Stimulated activated CD8-positive, alpha-beta memory T cell treated with anti-CD3 and anti-CD28 coated beads, Interleukin-15, amount 100 ng/mL, for 24 hours (primary cell): ENCODE measurements at regions not wholly inside any gene's neighbourhood (a gene's known extent, or its start where the extent isn't known, plus 50 kb on each side); places are given as distances from the start of the nearest gene placed in this dataset.
"Not testable (repeated sequence)": the region's sequence is repeated elsewhere in the genome, so short reads cannot be mapped to it uniquely, and the experiment has no call there.

Source experiments
- DNase-seq: peaks from one replicate; pipeline ENCODE4 v3.0.0-alpha.2; 2020; ENCODE audit warnings: low read depth

DNA sequence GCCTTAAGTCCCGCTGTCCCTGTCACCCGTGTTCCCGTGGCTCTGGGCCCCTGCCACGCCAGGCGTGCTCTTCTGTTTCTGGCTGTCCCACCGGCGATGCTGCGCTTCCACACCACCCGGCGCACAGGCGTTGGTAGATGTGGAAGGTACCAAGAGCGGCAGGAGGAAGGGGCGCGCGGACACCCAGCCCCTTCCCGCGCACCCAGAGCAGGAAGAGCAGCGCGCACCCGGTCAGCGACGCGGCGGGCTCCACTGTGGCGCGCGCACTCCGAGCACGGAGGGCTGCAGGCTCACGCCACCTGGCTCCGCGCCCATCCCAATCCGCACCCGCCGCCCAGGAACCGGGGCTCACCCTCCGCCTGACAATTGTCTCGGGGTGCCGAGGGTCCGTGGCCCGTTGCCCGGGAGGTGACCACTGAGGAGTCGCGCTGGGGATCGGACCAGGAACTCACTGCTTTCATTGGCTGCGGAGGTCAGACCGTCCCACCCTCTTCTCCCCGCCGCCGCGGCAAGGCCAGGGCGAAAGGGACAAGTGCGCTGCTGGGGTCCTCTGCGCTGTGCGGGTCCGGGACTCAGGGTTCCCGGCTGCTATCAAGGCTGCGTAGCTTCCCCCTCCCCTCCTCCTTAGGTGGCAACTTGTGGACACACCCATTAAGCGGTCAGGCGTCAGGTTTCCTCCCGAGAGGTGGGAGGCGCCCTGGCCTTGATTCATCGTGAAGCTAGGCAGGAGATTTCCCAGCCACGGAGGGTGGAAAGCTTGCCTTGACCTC lies 121.6 kb upstream of the ZNF92 start:
- DNase-seq = no peak

DNA sequence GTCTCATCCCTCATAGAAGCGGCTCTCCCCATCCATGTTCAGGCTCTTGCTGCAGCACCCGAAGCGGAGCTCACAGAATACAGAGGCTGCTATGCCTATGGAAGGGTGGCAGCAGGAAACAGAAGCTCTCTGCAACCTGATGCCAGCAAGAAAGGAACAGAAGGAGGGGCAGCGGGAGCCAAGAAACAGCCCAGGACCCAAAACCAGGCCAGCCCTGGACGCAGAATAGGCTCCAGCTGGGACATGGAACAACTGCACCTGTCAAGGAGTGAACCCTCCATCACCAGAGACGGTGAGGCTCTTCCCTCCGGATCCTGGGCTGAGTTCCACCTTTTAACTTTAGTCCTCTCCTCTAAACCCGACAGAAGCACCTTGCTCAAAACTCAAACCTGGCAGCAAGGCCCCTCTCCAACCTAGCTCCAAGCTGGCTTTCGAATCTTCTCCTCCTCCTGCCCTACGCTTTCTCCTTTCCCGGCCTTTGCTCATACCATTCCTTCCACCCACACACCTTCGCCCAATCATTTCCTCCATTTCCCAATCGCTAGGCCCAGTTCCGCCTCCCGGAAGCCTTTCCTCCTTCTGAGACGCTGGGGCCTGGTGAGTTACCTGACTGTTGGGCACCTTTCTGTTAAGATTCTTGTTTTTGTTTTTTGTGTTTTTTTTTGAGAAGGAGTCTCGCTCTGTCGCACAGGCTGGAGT lies 122.8 kb upstream of the ZNF92 start:
- no peak for DNase-seq

DNA sequence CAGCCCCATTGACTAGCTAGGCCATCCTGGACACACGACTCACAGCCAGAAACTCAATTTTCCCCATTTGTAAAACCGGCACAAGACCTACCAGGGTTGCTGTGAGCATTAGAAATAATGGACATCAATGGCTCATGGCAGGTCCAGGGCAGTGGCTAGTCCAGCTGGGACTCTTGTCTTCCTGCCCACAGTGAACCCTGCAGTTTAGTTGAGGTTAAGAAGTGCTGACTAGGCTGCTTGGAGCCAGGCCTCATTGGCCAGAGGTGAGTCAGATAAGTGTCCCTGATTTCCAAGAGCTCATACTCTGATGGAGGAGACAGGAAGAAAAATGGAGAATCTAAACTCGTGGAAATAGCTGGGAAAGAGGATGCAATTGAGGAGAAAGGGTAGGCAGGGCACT lies 123.4 kb upstream of the ZNF92 start:
- no peak for DNase-seq

DNA sequence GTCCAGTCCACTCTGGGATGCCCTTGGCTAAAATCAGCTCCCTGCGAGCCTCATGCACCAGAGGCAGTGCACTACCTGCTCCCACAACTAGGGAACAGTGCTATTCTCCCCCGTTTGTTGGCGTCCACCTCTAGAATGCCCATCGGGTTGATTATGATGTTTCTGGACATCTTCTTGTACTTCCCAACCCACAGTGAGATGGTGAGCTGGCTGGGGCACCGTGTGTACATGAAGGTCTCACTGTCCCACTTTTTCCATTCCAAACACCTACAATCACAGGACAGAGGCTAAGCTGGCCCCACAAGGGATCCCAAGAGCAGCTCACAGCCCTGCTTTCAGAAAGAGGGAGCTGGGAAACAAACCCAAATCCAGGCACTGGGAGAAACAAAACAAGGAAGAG lies 126.2 kb upstream of the ZNF92 start:
- no peak for DNase-seq

DNA sequence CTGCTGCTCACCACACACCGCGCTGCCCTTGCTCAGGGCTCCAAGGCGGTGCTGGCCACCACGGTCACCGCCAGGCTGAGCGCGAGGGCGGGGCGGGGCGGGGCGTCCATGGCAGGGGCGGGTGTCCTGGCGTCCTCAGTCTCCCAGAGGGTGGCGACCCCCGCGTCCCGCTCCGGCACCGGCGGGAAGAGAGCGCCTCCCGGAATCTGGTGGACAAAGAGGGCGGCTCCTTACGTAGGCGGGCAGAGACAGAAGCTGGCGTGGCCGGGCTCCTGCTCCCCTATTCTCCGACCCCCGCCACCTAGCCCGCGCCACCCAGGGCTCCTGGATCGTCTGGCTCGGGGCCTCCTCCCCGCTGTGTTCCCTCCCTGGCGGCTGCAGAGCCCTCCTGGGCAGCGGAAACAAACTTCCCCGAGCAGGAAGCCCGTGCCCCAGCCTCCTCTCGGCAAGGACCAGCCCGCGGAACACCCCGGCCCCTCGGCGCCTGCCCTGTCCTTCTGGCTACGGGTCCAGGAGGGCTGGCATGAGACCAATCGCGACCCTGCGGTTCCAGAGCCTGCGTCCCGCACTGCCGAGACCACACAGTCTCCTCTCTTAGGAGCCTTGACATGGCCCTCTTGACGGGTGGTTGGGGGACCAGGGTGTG lies 133.8 kb upstream of the ZNF92 start:
- DNase-seq = no peak

DNA sequence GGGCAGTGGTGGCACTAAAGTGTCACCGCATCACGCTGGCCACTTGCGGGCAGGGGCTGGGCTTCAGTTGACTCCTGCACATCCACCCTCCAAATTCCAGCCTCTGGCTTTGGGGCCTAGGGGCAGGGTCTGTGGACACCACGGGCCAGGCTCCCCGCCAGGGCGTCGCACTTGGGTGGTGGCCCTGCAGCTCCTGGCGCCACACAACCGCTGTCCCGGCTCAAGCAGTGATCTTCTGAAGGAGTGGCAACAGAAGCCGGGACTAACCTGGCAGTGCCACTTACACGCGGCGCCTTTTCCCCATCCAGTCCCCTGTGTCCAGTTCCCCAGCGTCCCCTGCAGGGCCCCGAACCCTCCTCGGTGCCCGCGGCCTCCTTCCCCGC lies 134.3 kb upstream of the ZNF92 start:
- DNase-seq = no peak

DNA sequence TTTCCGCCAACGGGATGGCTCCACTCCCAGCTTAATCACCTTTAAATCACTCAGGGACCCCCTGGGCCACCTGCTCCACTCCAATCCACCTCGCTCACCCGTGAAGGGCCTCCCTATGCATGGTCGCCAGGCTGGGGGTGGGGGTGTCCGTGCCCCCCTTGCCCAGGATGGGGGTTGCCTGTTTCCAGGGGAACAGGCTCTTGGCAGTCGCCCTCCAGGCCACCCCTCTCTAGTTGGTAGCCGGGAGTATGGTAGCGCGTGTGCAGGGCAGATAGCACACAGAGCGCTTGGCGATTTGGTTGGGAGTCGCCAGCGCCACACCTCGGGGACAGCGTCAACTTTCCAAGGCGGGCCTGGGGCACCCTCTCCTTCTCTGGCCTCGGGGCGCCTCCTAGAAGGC lies 134.9 kb upstream of the ZNF92 start:
- DNase-seq = no peak

DNA sequence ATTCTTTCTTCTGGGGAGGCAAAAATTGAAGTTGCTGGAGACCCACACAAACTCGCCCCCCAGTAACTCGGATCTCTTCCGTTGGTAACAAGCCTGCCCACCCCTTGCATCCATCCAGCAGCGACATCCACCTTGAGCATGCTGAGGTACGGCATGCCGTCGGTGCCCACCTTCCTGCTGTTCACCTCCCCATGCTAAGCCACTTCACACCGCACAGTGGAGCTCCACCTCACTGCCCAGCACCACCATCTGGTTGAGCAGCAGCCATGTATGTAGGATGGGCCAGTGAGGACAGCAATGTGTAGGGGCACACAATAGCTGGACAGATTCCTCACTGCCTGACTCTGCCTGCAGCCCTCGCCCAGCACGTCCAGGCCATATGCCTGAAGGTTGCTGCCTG lies 138.1 kb upstream of the ZNF92 start:
- no peak for DNase-seq

DNA sequence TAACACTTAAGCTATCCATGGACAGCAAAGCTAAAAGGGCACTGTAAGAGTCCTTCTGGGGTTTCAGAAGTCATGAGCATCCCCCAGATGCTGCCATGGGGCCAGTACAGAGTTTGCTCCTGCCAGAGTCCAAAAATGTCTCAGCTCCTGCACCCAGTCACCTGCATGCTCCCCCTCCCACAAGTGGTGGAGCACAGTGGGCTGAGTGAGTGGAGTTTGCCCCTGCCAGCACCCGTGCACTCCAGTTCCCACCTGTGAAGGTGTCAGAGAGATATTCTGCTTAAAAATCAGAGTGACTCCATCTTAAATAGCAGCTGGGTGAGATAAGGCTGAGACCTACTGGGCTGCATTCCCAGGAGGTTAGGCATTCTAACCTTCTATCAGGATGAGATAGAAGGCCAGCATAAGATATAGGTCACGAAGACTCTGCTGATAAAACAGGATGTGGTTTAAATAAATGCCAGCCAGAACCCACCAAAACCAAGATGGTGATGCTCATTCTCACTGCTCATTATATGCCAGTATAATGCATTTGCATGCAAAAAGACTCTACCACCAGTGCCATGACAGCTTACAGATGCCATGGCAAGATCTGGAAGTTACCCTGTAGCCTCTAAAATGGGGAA lies 140.1 kb upstream of the ZNF92 start:
- DNase-seq = no peak

DNA sequence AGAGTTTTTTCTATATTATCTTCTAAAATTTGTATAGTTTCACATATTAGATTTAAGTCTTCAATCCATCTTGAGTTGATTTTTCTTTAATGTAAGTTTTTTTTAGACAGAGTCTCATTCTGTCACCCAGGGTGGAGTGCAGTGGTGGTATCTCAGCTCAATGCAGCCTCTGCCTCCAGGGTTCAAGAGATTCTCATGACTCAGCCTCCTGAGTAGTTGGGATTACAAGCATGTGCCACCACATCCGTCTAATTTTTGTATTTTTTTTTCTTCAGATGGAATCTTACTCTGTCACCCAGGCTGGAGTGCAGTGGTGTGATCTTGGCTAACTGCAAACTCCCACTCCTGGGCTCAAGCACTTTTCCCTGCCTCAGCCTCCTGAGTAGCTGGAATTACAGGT lies 143.4 kb upstream of the ZNF92 start:
- no peak for DNase-seq

DNA sequence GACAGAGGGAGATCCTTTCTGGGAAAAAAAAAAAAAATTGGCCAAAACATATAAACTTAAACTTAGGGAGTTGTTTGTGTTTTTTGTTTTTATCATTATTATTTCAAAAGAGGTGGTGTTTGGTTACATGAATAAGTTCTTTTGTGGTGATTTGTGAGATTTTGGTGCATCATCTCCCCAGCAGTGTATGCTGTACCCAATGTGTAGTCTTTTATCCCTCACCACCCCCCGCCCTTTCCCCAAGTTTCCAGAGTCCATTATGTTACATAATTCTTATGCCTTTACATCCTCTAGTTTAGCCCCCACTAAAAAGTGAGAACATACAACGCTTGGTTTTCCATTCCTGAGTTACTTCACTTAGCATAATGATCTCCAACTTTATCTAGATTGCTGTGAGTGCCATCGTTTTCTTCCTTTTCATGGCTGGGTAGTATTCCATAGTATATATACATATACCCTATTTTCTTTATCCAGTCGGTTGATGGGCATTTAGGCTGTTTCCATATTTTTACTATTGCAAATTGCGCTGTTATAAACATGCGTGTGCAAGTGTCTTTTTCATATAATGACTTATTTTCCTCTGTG lies 148.1 kb upstream of the ZNF92 start:
- no peak for DNase-seq

DNA sequence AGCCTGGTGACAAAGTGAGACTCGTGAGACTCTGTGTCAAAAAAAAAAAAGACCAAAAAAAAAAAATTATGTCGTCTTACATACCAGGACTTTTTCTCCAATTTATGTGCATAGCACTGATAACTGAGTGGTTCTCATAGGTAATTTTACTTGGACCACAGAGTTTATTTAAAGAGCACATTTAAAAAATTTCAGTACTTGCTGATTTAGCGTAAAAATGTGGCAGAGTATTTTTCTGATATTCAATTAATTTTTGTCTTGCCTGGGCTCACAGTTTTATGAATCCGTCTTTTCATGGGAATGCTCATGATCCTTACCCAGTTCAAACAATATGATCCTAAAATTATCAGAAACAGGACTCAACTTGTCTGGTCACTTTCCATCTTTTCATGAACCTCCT lies 151.0 kb upstream of the ZNF92 start:
- no peak for DNase-seq

DNA sequence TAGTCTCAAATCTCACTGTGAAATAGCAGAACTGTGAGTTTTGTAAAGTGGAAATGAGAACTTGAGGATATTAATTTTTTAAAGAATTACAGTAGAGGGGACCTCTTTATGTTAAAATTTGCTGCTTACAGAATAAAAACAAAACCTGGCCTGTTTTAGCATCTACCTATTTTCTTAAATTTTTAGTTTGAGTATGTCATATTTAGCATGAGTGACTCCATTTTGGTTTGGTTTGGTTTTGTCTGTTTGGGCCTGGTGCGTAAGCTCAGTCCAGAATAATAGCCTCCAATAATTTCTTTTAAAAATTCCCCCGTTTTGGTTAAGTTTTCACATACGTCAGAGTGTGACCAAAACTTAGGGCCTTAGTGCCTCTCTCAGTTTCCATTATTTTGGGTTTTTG lies 152.0 kb upstream of the ZNF92 start:
- DNase-seq = no peak

DNA sequence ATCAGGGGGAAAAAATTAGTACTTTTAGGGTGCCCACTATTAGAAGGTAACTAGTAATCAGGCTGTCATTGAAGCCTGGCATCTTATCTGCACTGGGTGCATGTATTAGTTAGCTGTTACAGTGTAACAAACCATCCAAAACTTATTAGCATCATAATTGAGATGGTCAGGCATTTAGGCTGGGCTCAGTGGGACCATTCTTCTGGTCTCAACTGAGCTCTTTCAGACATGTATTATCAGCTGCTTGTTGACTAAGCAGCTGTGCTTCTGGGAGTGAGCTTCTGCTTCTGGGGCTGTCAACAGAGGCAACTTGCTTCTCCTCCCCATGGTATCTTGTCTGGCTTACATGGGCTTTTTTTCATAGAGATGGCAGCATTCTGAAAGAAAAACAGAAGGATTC lies 154.0 kb upstream of the ZNF92 start:
- DNase-seq = no peak

DNA sequence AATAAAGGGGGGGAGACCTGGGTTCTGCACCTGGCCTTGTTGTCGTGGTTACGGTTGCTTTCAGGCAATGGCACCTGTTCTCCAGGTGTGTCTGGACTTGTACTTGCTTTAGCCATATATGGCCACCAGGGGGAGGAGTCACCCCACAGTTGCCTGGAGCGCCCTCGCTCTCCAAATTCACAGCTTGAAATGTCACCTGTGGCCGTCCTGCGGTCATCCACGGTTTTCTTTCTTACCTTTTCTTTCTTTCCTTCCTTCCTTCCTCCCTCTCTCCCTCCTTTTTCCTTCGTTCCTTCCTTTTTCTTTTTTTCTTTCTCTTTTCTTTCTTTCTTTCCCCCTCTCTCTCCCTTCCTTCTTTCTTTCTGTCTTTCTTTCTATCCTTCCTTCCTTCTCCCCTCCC lies 157.2 kb upstream of the ZNF92 start:
- no peak for DNase-seq

DNA sequence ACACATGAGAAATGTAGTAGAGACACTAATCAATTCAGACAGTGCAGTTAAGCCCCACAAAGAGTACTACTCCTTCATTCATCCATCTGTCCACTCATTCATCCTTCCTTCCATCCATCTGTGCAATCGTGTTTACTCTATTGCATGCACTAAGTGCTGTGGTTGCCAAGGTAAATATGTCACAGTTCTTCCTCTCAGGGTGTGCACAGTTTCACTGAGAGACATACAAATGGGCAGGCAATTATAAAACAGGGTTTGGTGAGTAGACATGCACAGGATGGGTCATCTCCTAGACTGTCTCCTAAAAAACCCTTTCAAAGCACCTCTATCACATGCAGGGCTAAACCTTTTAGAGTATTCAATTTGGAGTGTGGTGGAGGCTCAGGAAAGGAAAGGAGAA lies 160.4 kb upstream of the ZNF92 start:
- not testable (repeated sequence) for DNase-seq

DNA sequence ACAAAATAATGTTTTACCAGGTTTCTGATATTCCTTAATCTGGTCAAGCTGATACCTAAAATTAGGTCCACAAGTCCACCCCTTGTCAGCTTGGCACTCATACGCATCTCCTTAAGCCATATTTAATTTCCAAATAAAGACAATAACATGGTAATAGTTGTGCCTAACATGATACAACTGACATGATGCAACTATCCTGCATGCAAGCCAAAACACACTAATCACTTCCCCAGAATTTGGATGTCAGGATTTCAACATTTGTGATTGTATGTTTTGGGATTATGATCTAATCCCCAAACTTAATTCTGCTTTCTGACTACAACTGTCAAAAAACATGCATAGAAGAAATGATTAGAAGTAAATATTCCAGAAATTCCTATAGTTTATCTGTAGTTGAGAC lies 174.4 kb upstream of the ZNF92 start:
- DNase-seq = not testable (repeated sequence)

DNA sequence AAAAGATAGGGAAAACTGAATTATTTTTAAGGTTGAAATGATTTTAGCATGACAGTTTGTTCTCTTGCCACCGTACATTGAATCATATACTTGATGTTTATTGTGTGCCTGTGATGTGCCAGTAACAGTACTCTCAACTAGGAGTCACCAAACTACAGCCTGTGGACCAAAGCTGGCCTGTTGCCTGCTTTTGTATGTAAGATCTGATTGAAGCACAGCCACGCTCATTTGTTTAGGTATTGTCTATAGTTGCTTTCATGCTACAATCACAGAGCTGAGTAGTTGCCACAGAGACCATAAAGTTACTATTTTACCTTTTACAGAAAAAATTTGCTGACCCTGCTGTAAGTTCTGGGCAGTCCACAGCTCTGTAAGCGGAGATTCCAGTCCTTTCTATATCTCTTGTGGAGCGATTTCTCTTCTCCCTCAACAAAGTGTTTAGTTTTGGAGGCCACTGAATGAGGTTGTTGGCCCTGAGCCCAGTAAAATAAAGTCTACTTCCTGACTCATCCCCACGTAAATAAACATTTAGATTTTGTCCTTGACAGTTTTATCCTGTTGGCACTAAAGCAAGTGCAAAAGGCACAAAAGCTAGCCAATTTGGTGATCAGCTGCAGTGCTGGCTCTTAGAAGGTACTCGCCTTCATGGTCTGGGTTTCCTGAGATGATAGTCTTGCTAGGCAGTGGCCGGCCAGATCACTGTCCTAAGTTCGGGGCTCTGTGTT lies 180.2 kb upstream of the ZNF92 start:
- not testable (repeated sequence) for DNase-seq

DNA sequence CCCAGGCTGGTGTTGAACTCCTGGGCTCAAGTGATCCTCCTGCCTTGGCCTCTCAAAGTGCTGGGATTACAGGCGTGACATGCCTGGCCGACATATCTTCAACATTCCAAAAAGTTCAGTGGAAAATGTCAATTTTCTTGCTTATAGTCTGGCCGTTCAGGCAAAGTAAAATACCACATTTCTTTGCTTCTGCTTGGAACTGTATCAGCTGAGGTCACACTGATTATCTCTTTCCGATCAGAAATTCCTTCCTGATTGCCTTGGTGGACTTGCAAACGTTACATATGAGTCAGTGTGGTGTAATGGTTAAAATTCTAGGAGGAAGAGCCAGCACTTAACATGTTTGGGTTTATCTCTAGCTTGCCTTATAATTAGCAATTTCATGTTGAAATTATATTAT lies 170.6 kb upstream of the ERV3-1 start:
- DNase-seq = not testable (repeated sequence)

DNA sequence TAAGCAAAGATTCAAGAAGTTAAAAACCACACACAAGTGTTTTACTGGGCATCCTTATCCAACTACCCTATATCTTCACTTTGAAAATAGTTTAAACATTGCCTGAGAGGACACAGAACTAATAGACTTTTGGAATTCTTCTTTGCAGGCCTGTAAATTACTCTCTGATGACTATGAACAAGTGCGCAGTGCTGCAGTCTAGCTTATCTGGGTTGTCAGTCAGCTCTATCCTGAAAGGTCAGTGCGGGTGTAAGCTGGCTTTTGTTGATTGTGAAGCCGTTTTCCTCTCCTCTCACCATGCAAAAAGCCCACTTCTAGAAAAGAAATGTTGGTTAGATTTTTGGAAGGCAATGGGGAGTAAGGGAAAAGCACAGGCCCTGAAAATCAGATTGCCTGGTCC lies 143.6 kb upstream of the ERV3-1 start:
- not testable (repeated sequence) for DNase-seq

DNA sequence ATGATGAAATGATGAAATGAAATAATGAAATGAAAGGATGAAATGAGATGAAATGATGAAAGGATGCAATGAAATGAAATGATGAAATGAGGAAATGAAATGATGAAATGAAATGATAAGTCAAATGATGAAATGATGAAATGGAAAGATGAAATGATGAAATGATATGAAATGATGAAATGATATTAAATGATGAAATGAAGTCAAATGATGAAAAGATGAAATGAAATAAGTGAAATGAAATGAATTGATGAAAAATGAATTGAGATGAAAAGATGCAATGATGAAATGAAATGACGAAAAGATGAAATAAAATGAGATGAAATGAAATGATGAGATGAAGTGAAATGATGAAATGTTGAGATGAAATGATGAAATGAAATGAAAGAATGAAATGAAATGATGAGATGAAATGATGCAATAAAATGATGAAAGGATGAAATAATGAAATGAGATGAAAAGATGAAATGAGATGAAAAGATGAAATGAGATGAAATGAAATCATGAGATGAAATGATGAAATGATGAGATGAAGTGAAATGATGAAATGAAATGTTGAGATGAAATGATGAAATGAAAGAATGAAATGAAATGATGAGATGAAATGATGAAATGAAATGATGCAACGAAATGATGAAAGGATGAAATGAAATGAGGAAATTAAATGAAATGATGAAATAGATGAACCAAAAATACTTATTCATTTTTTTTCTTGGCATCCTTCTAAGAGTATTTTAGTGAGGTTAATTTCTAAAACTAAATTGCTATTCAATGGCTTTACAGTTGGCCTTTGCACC lies 139.8 kb upstream of the ERV3-1 start:
- DNase-seq = not testable (repeated sequence)
